NB4 (cell line): ENCODE measurements at regions not wholly inside any gene's neighbourhood (a gene's known extent, or its start where the extent isn't known, plus 50 kb on each side); places are given as distances from the start of the nearest gene placed in this dataset.

ENCODE experiments used
- DNase-seq: peaks from one replicate; pipeline ENCODE4 v3.0.0; 2010; ENCODE audit warnings: low read depth
- H3K4me3 ChIP-seq: one replicate; pipeline ENCODE4 v1.5.1; 2011; ENCODE audit warnings: mild to moderate bottlenecking, low read depth, low read length, moderate library complexity
- MYC ChIP-seq: IDR thresholded peaks from 2 replicates; pipeline ENCODE4 v1.6.1; 2011; ENCODE audit warnings: low read depth, low read length
- POLR2A ChIP-seq: IDR thresholded peaks from 2 replicates; pipeline ENCODE4 v1.6.1; 2011; ENCODE audit warnings: mild to moderate bottlenecking; ENCODE audit not compliant: insufficient read length; ENCODE audit errors: extremely low read depth
- TF ChIP-seq, protein P1 (sequence below): IDR thresholded peaks from 2 replicates; pipeline ENCODE4 v1.6.1; 2011; ENCODE audit warnings: low read depth, low read length
- TF ChIP-seq, protein P2 (sequence below): IDR thresholded peaks from one replicate; pipeline ENCODE4 v1.5.1; 2012; ENCODE audit warnings: low read depth, low read length

DNA sequence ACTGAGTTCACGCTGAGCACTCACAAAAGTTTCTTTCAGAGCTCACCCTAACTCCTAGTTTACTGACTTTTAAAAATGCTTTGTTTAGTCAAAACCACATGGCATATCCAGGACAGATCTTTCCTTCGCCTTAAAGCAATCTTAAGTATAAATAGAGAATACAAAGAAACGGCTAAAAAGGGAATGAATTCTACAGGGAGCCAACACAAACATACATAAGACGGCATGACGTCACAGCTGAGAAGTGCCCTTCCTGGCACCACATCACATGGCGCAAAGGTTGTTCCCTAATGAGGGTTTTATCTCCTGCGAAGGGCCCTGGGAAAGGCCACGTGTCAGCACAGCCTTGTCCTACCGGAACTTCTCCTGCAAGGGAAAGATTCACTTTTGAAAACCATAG lies 141.3 kb downstream of the IRX1 start:
- H3K4me3 ChIP-seq: no peak overlapping the region
- no peak for DNase-seq
- TF ChIP-seq, protein P1, sequence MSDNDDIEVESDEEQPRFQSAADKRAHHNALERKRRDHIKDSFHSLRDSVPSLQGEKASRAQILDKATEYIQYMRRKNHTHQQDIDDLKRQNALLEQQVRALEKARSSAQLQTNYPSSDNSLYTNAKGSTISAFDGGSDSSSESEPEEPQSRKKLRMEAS: no peak
- TF ChIP-seq, protein P2, sequence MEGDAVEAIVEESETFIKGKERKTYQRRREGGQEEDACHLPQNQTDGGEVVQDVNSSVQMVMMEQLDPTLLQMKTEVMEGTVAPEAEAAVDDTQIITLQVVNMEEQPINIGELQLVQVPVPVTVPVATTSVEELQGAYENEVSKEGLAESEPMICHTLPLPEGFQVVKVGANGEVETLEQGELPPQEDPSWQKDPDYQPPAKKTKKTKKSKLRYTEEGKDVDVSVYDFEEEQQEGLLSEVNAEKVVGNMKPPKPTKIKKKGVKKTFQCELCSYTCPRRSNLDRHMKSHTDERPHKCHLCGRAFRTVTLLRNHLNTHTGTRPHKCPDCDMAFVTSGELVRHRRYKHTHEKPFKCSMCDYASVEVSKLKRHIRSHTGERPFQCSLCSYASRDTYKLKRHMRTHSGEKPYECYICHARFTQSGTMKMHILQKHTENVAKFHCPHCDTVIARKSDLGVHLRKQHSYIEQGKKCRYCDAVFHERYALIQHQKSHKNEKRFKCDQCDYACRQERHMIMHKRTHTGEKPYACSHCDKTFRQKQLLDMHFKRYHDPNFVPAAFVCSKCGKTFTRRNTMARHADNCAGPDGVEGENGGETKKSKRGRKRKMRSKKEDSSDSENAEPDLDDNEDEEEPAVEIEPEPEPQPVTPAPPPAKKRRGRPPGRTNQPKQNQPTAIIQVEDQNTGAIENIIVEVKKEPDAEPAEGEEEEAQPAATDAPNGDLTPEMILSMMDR: no peak
- TF ChIP-seq MYC: no peak
- no peak for TF ChIP-seq POLR2A

DNA sequence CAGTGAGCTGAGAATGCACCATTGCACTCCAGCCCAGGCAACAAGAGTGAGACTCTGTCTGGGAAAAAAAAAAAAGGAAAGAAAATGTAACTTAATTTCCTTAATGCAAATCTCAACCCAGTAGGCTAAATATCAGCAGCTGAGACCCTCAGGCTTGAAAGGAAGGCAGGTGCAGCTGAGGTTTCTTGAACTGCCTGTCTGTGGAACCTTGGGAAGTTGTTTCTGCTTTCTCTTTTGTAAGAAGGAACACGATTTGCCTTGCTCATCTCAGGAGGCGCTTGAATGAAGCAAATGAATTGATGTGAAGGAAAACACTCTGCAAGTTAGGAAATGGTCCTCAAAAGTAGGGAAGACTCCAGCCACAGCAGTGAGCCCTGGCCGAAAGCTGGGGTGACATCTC lies 143.3 kb downstream of the IRX1 start:
- TF ChIP-seq MYC (no peak), POLR2A (no peak)
- TF ChIP-seq, protein P2: no peak
- TF ChIP-seq, protein P1: no peak
- DNase-seq: no peak
- H3K4me3 ChIP-seq: no peak overlapping the region

DNA sequence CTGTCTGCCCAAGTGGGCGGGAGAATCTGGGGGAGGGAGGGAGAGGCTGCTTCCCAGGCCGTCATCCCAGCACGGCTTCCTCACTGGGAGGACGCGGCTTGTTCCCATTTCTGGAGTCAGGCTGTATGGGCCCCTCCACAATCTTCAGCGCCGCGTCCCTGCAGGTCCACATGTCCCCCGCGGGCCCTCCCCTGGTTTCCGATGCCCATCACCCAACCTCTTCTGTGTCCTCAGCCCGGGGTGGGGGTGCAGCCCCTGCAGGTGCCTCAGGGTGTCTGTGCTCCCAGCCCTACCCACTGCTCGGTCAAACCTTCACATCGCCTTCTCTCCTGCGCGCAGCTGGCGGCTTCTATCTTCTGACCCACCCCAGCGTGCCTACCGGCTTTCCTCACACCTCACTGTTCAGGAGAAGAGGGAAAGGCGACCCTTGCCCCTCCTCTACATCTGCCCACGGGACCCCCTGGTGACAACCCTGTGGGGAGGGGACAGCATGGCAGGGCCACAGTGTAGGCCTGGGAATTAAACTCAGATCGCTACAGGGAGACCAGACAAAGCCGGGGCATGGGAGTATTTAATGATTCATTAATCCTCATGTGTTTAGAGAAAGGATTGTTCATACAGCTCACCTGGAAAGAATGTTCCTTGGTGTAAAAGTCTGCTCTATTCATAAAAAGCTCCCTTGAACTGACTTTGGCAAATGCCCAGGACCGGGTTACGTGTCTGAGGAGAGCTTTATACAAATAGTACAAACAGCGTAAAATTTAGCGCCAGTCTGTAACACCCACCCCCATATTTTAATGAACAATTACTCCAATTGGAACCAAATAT lies 145.1 kb downstream of the IRX1 start:
- TF ChIP-seq, protein P1: no peak
- TF ChIP-seq POLR2A (no peak), MYC (no peak)
- TF ChIP-seq, protein P2: no peak
- DNase-seq: no peak
- H3K4me3 ChIP-seq: no peak overlapping the region

DNA sequence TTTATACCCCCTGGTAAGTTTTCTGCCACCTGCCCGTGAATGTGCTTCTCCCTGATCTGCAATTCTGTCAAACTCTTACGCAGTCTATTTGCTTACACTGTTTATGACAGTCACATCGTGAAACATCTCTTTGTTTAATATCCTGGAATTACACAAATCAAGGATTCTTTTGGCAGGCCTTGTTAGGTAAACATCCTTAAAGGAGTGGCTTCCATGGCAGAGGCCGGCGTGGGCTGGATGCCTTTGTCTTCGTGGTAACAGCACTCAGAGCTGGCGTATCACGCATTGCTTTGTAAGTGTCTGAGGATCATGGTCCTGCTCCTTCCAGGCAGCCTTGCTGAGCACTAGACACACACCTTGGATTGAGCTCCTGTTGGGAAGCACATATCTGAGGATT lies 145.7 kb downstream of the IRX1 start:
- no peak overlapping the region for H3K4me3 ChIP-seq
- no peak for TF ChIP-seq MYC
- TF ChIP-seq, protein P2: no peak
- TF ChIP-seq, protein P1: no peak
- no peak for TF ChIP-seq POLR2A
- no peak for DNase-seq

DNA sequence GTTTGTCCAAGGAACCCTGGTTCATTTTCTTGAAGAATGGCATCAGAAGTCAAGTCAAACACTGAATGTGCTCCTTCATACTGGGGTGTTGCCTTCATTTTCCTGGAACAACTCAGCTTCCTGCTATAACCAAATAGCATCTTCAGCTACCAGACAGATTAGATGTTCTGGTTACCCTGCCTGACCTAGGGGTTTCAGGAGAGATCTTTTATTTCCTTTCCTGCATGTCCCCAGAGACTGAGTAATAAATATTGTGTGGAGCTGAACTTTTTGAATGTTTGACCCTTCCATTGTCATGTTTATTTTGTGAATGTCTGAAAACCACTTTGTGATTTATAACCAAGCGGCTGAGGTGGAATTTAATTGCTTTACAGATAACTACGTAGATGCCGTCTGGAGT lies 147.1 kb downstream of the IRX1 start:
- TF ChIP-seq, protein P2: no peak
- TF ChIP-seq MYC (no peak), POLR2A (no peak)
- no peak overlapping the region for H3K4me3 ChIP-seq
- no peak for DNase-seq

DNA sequence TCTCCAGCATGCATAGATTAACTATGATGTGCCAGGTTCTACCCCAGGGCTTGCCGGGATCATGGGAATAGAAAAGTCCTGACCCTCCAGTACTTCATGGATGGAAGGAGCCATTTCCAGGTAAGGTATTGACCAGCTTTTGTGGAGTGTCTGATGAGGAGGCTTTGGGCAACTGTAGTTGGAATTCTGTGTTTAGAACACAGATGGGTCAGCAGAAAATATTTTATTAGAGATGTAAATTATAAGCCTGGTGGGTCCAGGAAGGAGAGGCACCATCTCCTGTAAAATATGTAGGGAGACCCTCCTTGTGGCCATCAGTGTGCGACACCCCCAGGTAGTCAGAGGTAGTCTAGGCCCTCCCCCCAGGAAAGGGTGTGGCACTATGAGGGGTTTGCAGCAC lies 156.2 kb downstream of the IRX1 start:
- no peak for DNase-seq
- no peak overlapping the region for H3K4me3 ChIP-seq
- TF ChIP-seq, protein P1: no peak
- TF ChIP-seq, protein P2: no peak
- TF ChIP-seq POLR2A (no peak), MYC (no peak)
